Stomach (tissue), 8 donors: ENCODE measurements at regions not wholly inside any gene's neighbourhood (a gene's known extent, or its start where the extent isn't known, plus 50 kb on each side); places are given as distances from the start of the nearest gene placed in this dataset.

Experiments used
- DNase-seq, 2 donors: peaks; one replicate each; pipeline versions ENCODE4 v3.0.0 to v3.0.0-alpha.2; 2013 to 2019
- H3K27ac ChIP-seq, 5 donors: fragments of 200-600 bp in 4 of 5; sonication (generic) in 4 of 5; one replicate each; pipeline ENCODE4 v1.5.1; 2013 to 2019; ENCODE audit warnings: mild to moderate bottlenecking in 1 of 5, moderate library complexity in 1 of 5
- H3K27me3 ChIP-seq, 3 donors: fragments of 200-600 bp; sonication (generic); one replicate each; pipeline ENCODE4 v1.5.1; 2017 to 2019; ENCODE audit warnings: mixed run types in 1 of 3
- H3K36me3 ChIP-seq, 4 donors: fragments of 200-600 bp; sonication (generic); 1 replicate in 3 of 4; 2 replicates in 1 of 4; pipeline ENCODE4 v1.5.1; 2016 to 2019
- H3K4me1 ChIP-seq, 4 donors: fragments of 200-600 bp; sonication (generic); one replicate each; pipeline ENCODE4 v1.5.1; 2016 to 2019
- H3K4me3 ChIP-seq, 4 donors: fragments of 200-600 bp; sonication (generic) in 3 of 4; one replicate each; pipeline ENCODE4 v1.5.1; 2016 to 2019; ENCODE audit warnings: mild to moderate bottlenecking in 1 of 4
- H3K9me3 ChIP-seq, 4 donors: fragments of 200-600 bp; sonication (generic); one replicate each; pipeline ENCODE4 v1.5.1; 2016 to 2019
- CTCF ChIP-seq, 7 experiments: fragments of 450-650 bp in 4 of 7; fragments of 200-600 bp in 3 of 7; sonication (generic) in 3 of 7; IDR thresholded peaks; one replicate each; pipeline ENCODE4 v1.5.1; 2016 to 2019; ENCODE audit warnings: antibody characterized with exemption in 7 of 7, control low read depth in 2 of 7, mild to moderate bottlenecking in 1 of 7
- EP300 ChIP-seq: sonication (generic); formaldehyde crosslinking; IDR thresholded peaks from one replicate; pipeline ENCODE4 v1.6.1; 2017; ENCODE audit warnings: antibody characterized with exemption
- POLR2A ChIP-seq, 4 donors: fragments of 450-650 bp; IDR thresholded peaks; one replicate each; pipeline ENCODE4 v1.6.1; 2016; ENCODE audit warnings: antibody characterized with exemption in 4 of 4, control low read depth in 2 of 4, mild to moderate bottlenecking in 1 of 4, moderate library complexity in 1 of 4
- POLR2AphosphoS5 ChIP-seq, 3 donors: sonication (generic); formaldehyde crosslinking; IDR thresholded peaks; one replicate each; pipeline ENCODE4 v1.6.1; 2016; ENCODE audit warnings: antibody characterized with exemption in 3 of 3
- WGBS, 5 donors: extraction: QIAGEN DNeasy Blood & Tissue Kit in 3 of 5; methylation state at CpG; one replicate each; pipeline versions ENCODE4 v1.1.5 to v1.1.7; 2013 to 2018; 5-methylcytosine and 5-hydroxymethylcytosine counted together
- intact Hi-C: fragments of 100-400 bp; cut with DNase I; formaldehyde crosslinking; loops from one replicate; pipeline ENCODE4 v1.15.1; 2023; ENCODE audit warnings: low total_unique reads
- donor health status: healthy with polysubstance abuse.
- donor health status: Bipolar disorder and iron deficiency.
- donor health status: healthy.

- Histone ChIP-seq H3K27me3 (no peaks in the 10 kb centered on the region), H3K4me1 (no peaks in the 10 kb centered on the region), H3K9me3 (no peaks in the 10 kb centered on the region), H3K27ac (no peak overlapping the region), H3K36me3 (no peaks in the 10 kb centered on the region), H3K4me3 (no peak overlapping the region)
- intact Hi-C loops = no loop called here
- WGBS, 5 donors = 70 to 91% (median 75%) methylated on average over 2 to 6 of the region's 6 CpGs
- TF ChIP-seq CTCF (IDR thresholded peaks at IDR 0.05) (no peak), POLR2A (IDR thresholded peaks at IDR 0.05) (no peak)
- DNase-seq = no peak
These were observed 256.2 kb downstream of the BCOR start for GRCh38 chrX:39841604-39842003.

GRCh38 chrX:39842281-39842973, 255.3 kb downstream of the BCOR start:
- H3K4me3 ChIP-seq = no peak overlapping the region
- DNase-seq = no peak
- H3K27me3 ChIP-seq = no peaks in the 10 kb centered on the region
- H3K27ac ChIP-seq = no peak overlapping the region
- H3K9me3 ChIP-seq = no peaks in the 10 kb centered on the region
- intact Hi-C loops = no loop called here
- TF ChIP-seq EP300 (no peak), CTCF (IDR thresholded peaks at IDR 0.05) (no peak), POLR2AphosphoS5 (IDR thresholded peaks at IDR 0.05) (no peak), POLR2A (IDR thresholded peaks at IDR 0.05) (no peak)
- WGBS, 5 donors = 80 to 94% (median 90%) methylated on average over 10 of the region's 10 CpGs
- H3K36me3 ChIP-seq = no peaks in the 10 kb centered on the region
- H3K4me1 ChIP-seq = no peaks in the 10 kb centered on the region

- H3K9me3 ChIP-seq = no peaks in the 10 kb centered on the region
- H3K36me3 ChIP-seq = no peaks in the 10 kb centered on the region
- no peaks in the 10 kb centered on the region for H3K4me1 ChIP-seq
- no peaks in the 10 kb centered on the region for H3K27me3 ChIP-seq
- H3K27ac ChIP-seq = no peak overlapping the region
- DNase-seq = no peak
- no peak overlapping the region for H3K4me3 ChIP-seq
- TF ChIP-seq CTCF (IDR thresholded peaks at IDR 0.05) (no peak), POLR2AphosphoS5 (IDR thresholded peaks at IDR 0.05) (no peak), POLR2A (IDR thresholded peaks at IDR 0.05) (no peak), EP300 (no peak)
- 74 to 100% (median 83%) methylated on average over 2 to 4 of the region's 4 CpGs for WGBS, 5 donors
- intact Hi-C loops = no loop called here
These were observed 254.4 kb downstream of the BCOR start for GRCh38 chrX:39843318-39843717.

- no peak for DNase-seq
- intact Hi-C loops = no loop called here
- TF ChIP-seq EP300 (no peak), POLR2AphosphoS5 (IDR thresholded peaks at IDR 0.05) (no peak), CTCF (IDR thresholded peaks at IDR 0.05) (no peak), POLR2A (IDR thresholded peaks at IDR 0.05) (no peak)
- H3K4me1 ChIP-seq = no peaks in the 10 kb centered on the region
- no peak overlapping the region for H3K27ac ChIP-seq
- no peaks in the 10 kb centered on the region for H3K36me3 ChIP-seq
- no peaks in the 10 kb centered on the region for H3K27me3 ChIP-seq
- WGBS, 5 donors = 74 to 93% (median 86%) methylated on average over 9 of the region's 9 CpGs
- H3K4me3 ChIP-seq = no peak overlapping the region
- peaks cover 0 to 10% (median 0%) of the 10 kb centered on the region in 4 donors for H3K9me3 ChIP-seq
These were observed 252.5 kb downstream of the BCOR start for GRCh38 chrX:39845233-39845632.
